Osteoblast (primary cell): ENCODE measurements at regions not wholly inside any gene's neighbourhood (a gene's known extent, or its start where the extent isn't known, plus 50 kb on each side); places are given as distances from the start of the nearest gene placed in this dataset.
A peak's percentile ranks its signal among the peaks of the same experiment; 100 is the strongest.

Source experiments
- DNase-seq: peaks from one replicate; pipeline ENCODE4 v3.0.0; 2011; ENCODE audit warnings: low spot score, mixed read lengths; ENCODE audit not compliant: insufficient read length; ENCODE audit errors: missing footprints
- H2AFZ ChIP-seq: 2 replicates; pipeline ENCODE4 v1.6.0; 2011; ENCODE audit warnings: mild to moderate bottlenecking, low read length
- H3K27ac ChIP-seq: 2 replicates; pipeline ENCODE4 v1.5.1; 2011; ENCODE audit warnings: mild to moderate bottlenecking, low read depth, low read length, moderate library complexity
- H3K27me3 ChIP-seq: 2 replicates; pipeline ENCODE4 v1.6.0; 2012; ENCODE audit warnings: mild to moderate bottlenecking, control low read depth, inconsistent platforms, low read length, moderate library complexity; ENCODE audit not compliant: insufficient read depth
- H3K36me3 ChIP-seq: 2 replicates; pipeline ENCODE4 v1.5.1; 2011; ENCODE audit warnings: mild to moderate bottlenecking, low read length, control low read depth, moderate library complexity; ENCODE audit not compliant: insufficient read depth
- H3K4me1 ChIP-seq: 2 replicates; pipeline ENCODE4 v1.5.1; 2011; ENCODE audit warnings: mild to moderate bottlenecking, low read length, control low read depth, moderate library complexity; ENCODE audit not compliant: insufficient read depth
- H3K4me2 ChIP-seq: 2 replicates; pipeline ENCODE4 v1.6.0; 2011; ENCODE audit warnings: mild to moderate bottlenecking, low read length; ENCODE audit not compliant: insufficient read depth
- H3K4me3 ChIP-seq: fragments of 200-600 bp; sonication (generic); 3 replicates; pipeline ENCODE4 v1.5.1; 2012; ENCODE audit warnings: mild to moderate bottlenecking, low read length, inconsistent platforms; ENCODE audit not compliant: insufficient read depth
- H3K79me2 ChIP-seq: 2 replicates; pipeline ENCODE4 v1.6.0; 2012; ENCODE audit warnings: mild to moderate bottlenecking, low read length, control low read depth, inconsistent platforms; ENCODE audit not compliant: insufficient read depth
- H3K9me3 ChIP-seq: 2 replicates; pipeline ENCODE4 v1.5.1; 2011; ENCODE audit warnings: low read depth, low read length, control low read depth
- H4K20me1 ChIP-seq: 2 replicates; pipeline ENCODE4 v1.6.0; 2012; ENCODE audit warnings: mild to moderate bottlenecking, low read length, control low read depth; ENCODE audit not compliant: insufficient read depth
- CTCF ChIP-seq: IDR thresholded peaks from 2 replicates; pipeline ENCODE4 v1.5.1; 2011; ENCODE audit warnings: mild to moderate bottlenecking, low read depth, low read length, moderate library complexity; ENCODE audit errors: extremely low read depth

GRCh38 chr5:54889826-54890225 is 95.6 kb downstream of the ESM1 start:
- no peaks in the 10 kb centered on the region for H4K20me1 ChIP-seq
- H3K79me2 ChIP-seq = no peaks in the 10 kb centered on the region
- H3K4me3 ChIP-seq = no peak overlapping the region
- H3K27me3 ChIP-seq = peaks cover 3% of the 10 kb centered on the region
- H3K27ac ChIP-seq = no peak overlapping the region
- no peaks in the 10 kb centered on the region for H3K36me3 ChIP-seq
- no peaks in the 10 kb centered on the region for H3K9me3 ChIP-seq
- peak; percentile 90 for DNase-seq
- no peak for TF ChIP-seq CTCF
- H2AFZ ChIP-seq = no peak overlapping the region
- H3K4me1 ChIP-seq = peaks cover 11% of the 10 kb centered on the region
- H3K4me2 ChIP-seq = no peak overlapping the region

GRCh38 chr5:54887663-54888062 is 97.7 kb downstream of the ESM1 start:
- DNase-seq = no peak
- no peak for TF ChIP-seq CTCF

GRCh38 chr5:54886866-54887265 is 98.5 kb downstream of the ESM1 start:
- H3K4me1 ChIP-seq = peaks cover 16% of the 10 kb centered on the region
- no peak overlapping the region for H3K4me2 ChIP-seq
- H4K20me1 ChIP-seq = no peaks in the 10 kb centered on the region
- no peak for TF ChIP-seq CTCF
- H3K4me3 ChIP-seq = no peak overlapping the region
- no peak for DNase-seq
- H2AFZ ChIP-seq = no peak overlapping the region
- no peaks in the 10 kb centered on the region for H3K36me3 ChIP-seq
- H3K27ac ChIP-seq = no peak overlapping the region
- H3K79me2 ChIP-seq = no peaks in the 10 kb centered on the region
- H3K27me3 ChIP-seq = peaks cover 8% of the 10 kb centered on the region
- H3K9me3 ChIP-seq = no peaks in the 10 kb centered on the region

More at GRCh38 chr5:54887663-54888062, 97.7 kb downstream of the ESM1 start:
- Histone ChIP-seq H3K79me2 (no peaks in the 10 kb centered on the region), H3K27ac (no peak overlapping the region), H3K9me3 (no peaks in the 10 kb centered on the region), H3K4me3 (no peak overlapping the region), H2AFZ (no peak overlapping the region), H3K36me3 (no peaks in the 10 kb centered on the region), H3K27me3 (peaks cover 8% of the 10 kb centered on the region), H3K4me2 (no peak overlapping the region), H3K4me1 (peaks cover 16% of the 10 kb centered on the region), H4K20me1 (no peaks in the 10 kb centered on the region)

- peaks cover 23% of the 10 kb centered on the region for H3K4me1 ChIP-seq
- no peaks in the 10 kb centered on the region for H4K20me1 ChIP-seq
- TF ChIP-seq CTCF = no peak
- no peak overlapping the region for H3K4me3 ChIP-seq
- peaks cover 8% of the 10 kb centered on the region for H3K27me3 ChIP-seq
- no peaks in the 10 kb centered on the region for H3K9me3 ChIP-seq
- no peaks in the 10 kb centered on the region for H3K36me3 ChIP-seq
- H2AFZ ChIP-seq = no peak overlapping the region
- H3K79me2 ChIP-seq = no peaks in the 10 kb centered on the region
- no peak overlapping the region for H3K4me2 ChIP-seq
- no peak overlapping the region for H3K27ac ChIP-seq
- DNase-seq = no peak
Measured at GRCh38 chr5:54885636-54886035, 99.8 kb downstream of the ESM1 start.
